ENCODE measurements at regions not wholly inside any gene's neighbourhood (a gene's known extent, or its start where the extent isn't known, plus 50 kb on each side); places are given as distances from the start of the nearest gene placed in this dataset.
"Not testable (repeated sequence)": the region's sequence is repeated elsewhere in the genome, so short reads cannot be mapped to it uniquely, and the experiment has no call there.

DNA sequence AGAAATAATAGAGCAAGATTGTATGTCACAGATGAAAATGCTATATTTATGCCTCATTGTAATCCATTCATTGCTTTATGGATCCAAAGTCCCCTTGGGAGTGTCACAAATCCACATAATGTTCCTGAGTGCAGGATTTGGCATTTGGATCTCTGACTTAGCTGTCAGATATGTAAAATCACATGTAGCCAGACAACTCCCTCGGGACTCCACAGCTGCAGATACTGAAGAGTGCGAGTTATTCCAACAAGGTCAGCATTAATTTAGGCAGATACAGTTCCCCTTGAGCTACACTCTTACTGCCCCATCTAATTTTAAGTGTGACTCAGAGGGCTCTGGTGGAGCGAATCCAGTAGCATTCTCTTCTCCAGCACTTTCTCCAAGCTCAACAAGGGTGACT lies 433.2 kb downstream of the CD83 start:
- ChIA-PET CTCF (no interaction called here), POLR2A (ENCODE audit: unreplicated experiment) (no interaction called here)
- no TSS peak for BruUV-seq (replicated peaks)
- no peaks in the 10 kb centered on the region for H3K79me2 ChIP-seq (ENCODE audit: low read depth)
- H2AFZ ChIP-seq: no peak overlapping the region
- no peak for TF ChIP-seq EZH2 (IDR thresholded peaks at IDR 0.05; ENCODE audit: low read depth)
- no peak for TF ChIP-seq CTCF (conservative IDR thresholded peaks at IDR 0.05)
- no peak overlapping the region for H3K27ac ChIP-seq
- H3K4me3 ChIP-seq: no peak overlapping the region
- DNase-seq: no peak
- H3F3A ChIP-seq (ENCODE audit: insufficient read depth, low read depth): no peaks in the 10 kb centered on the region
- H3K4me2 ChIP-seq: no peak overlapping the region
- H3K36me3 ChIP-seq (ENCODE audit: low read depth): no peaks in the 10 kb centered on the region
- no peaks in the 10 kb centered on the region for H4K20me1 ChIP-seq (ENCODE audit: insufficient read depth)
- intact Hi-C loops (cut with micrococcal nuclease; ENCODE audit: unreplicated experiment): no loop called here
- H3K27me3 ChIP-seq (ENCODE audit: insufficient read depth, low read depth): no peaks in the 10 kb centered on the region
- H3K4me1 ChIP-seq (replicated peaks; ENCODE audit: insufficient read depth): no peaks in the 10 kb centered on the region
- H3K9me2 ChIP-seq (ENCODE audit: insufficient read depth): no peaks in the 10 kb centered on the region
- H3K9me3 ChIP-seq (ENCODE audit: insufficient read depth, low read depth): no peaks in the 10 kb centered on the region

- H3K9me3 ChIP-seq (ENCODE audit: insufficient read depth, low read depth); H3K36me3 ChIP-seq (ENCODE audit: low read depth); DNase-seq; intact Hi-C loops (cut with micrococcal nuclease; ENCODE audit: unreplicated experiment); H2AFZ ChIP-seq; POLR2A ChIA-PET (ENCODE audit: unreplicated experiment); H3K4me2 ChIP-seq; H3F3A ChIP-seq (ENCODE audit: insufficient read depth, low read depth); H4K20me1 ChIP-seq (ENCODE audit: insufficient read depth); CTCF ChIA-PET; H3K27ac ChIP-seq; H3K4me3 ChIP-seq; BruUV-seq (replicated peaks); H3K9me2 ChIP-seq (ENCODE audit: insufficient read depth); H3K79me2 ChIP-seq (ENCODE audit: low read depth); H3K27me3 ChIP-seq (ENCODE audit: insufficient read depth, low read depth); H3K4me1 ChIP-seq (replicated peaks; ENCODE audit: insufficient read depth): not testable (repeated sequence)
Observed at GRCh38 chr6:14551601-14552000, 434.0 kb downstream of the CD83 start.

- no peak overlapping the region for H2AFZ ChIP-seq
- no peak for TF ChIP-seq CTCF (conservative IDR thresholded peaks at IDR 0.05)
- no peak for TF ChIP-seq EZH2 (IDR thresholded peaks at IDR 0.05; ENCODE audit: low read depth)
- H3K79me2 ChIP-seq (ENCODE audit: low read depth): no peaks in the 10 kb centered on the region
- no peaks in the 10 kb centered on the region for H4K20me1 ChIP-seq (ENCODE audit: insufficient read depth)
- no peaks in the 10 kb centered on the region for H3K9me3 ChIP-seq (ENCODE audit: insufficient read depth, low read depth)
- no TSS peak for BruUV-seq (replicated peaks)
- intact Hi-C loops (cut with micrococcal nuclease; ENCODE audit: unreplicated experiment): no loop called here
- no peak overlapping the region for H3K27ac ChIP-seq
- DNase-seq: no peak
- ChIA-PET CTCF (no interaction called here), POLR2A (ENCODE audit: unreplicated experiment) (interaction anchor here (0.7 kb wide), 1 partner anchor 713 kb away, joined by 4 read pairs; no protein-coding TSS in a partner anchor)
- no peak overlapping the region for H3K4me3 ChIP-seq
- H3K36me3 ChIP-seq (ENCODE audit: low read depth): no peaks in the 10 kb centered on the region
- H3K4me1 ChIP-seq (replicated peaks; ENCODE audit: insufficient read depth): no peaks in the 10 kb centered on the region
- H3K27me3 ChIP-seq (ENCODE audit: insufficient read depth, low read depth): no peaks in the 10 kb centered on the region
- no peaks in the 10 kb centered on the region for H3K9me2 ChIP-seq (ENCODE audit: insufficient read depth)
- no peaks in the 10 kb centered on the region for H3F3A ChIP-seq (ENCODE audit: insufficient read depth, low read depth)
- no peak overlapping the region for H3K4me2 ChIP-seq
Observed at GRCh38 chr6:14552891-14553290, 435.3 kb downstream of the CD83 start.

DNA sequence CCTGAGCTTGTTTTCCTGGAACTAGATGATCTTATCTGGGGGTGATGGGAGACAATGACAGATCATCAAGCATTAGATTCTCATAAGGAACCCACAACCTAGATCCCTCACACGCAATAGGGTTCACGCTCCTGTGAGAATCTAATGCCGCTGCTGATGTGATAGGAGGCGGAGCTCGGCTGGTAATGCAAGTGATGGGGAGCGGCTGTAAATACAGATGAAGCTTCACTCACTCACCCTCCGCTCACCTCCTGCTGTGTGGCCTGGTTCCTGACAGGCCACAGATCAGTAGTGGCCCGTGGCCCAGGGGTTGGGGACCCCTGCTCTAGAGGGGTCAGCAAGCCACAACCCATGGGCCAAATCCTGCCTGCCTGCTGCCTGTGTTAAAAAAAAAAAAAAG lies 435.9 kb downstream of the CD83 start:
- no peak overlapping the region for H3K27ac ChIP-seq
- no peak for TF ChIP-seq EZH2 (IDR thresholded peaks at IDR 0.05; ENCODE audit: low read depth)
- TF ChIP-seq CTCF (conservative IDR thresholded peaks at IDR 0.05): no peak
- no peaks in the 10 kb centered on the region for H3K9me3 ChIP-seq (ENCODE audit: insufficient read depth, low read depth)
- no peak overlapping the region for H3K4me2 ChIP-seq
- no peak overlapping the region for H3K4me3 ChIP-seq
- H3K9me2 ChIP-seq (ENCODE audit: insufficient read depth): no peaks in the 10 kb centered on the region
- CTCF ChIA-PET: no interaction called here
- H3F3A ChIP-seq (ENCODE audit: insufficient read depth, low read depth): no peaks in the 10 kb centered on the region
- H3K27me3 ChIP-seq (ENCODE audit: insufficient read depth, low read depth): no peaks in the 10 kb centered on the region
- H3K4me1 ChIP-seq (replicated peaks; ENCODE audit: insufficient read depth): no peaks in the 10 kb centered on the region
- intact Hi-C loops (cut with micrococcal nuclease; ENCODE audit: unreplicated experiment): no loop called here
- H3K36me3 ChIP-seq (ENCODE audit: low read depth): no peaks in the 10 kb centered on the region
- H3K79me2 ChIP-seq (ENCODE audit: low read depth): no peaks in the 10 kb centered on the region
- BruUV-seq (replicated peaks): no TSS peak
- no peak for DNase-seq
- POLR2A ChIA-PET (ENCODE audit: unreplicated experiment): interaction anchor here (0.6 to 0.7 kb wide), 2 partner anchors 163 to 712 kb away, joined by 4 to 10 read pairs; no protein-coding TSS in a partner anchor
- H2AFZ ChIP-seq: no peak overlapping the region
- H4K20me1 ChIP-seq (ENCODE audit: insufficient read depth): no peaks in the 10 kb centered on the region
